C4-2B (cell line): ENCODE measurements at regions not wholly inside any gene's neighbourhood (a gene's known extent, or its start where the extent isn't known, plus 50 kb on each side); places are given as distances from the start of the nearest gene placed in this dataset.

Source experiments
- H3K27ac ChIP-seq: fragments of 450-650 bp; 2 replicates; pipeline ENCODE4 v1.5.1; 2017
- ZFX ChIP-seq: fragments of 450-650 bp; IDR thresholded peaks from 2 replicates; pipeline ENCODE4 v1.6.1; 2017
- TF ChIP-seq, protein P1 (sequence below): fragments of 450-650 bp; conservative IDR thresholded peaks from 2 replicates; pipeline ENCODE4 v1.5.1; 2017; ENCODE audit warnings: mild to moderate bottlenecking

DNA sequence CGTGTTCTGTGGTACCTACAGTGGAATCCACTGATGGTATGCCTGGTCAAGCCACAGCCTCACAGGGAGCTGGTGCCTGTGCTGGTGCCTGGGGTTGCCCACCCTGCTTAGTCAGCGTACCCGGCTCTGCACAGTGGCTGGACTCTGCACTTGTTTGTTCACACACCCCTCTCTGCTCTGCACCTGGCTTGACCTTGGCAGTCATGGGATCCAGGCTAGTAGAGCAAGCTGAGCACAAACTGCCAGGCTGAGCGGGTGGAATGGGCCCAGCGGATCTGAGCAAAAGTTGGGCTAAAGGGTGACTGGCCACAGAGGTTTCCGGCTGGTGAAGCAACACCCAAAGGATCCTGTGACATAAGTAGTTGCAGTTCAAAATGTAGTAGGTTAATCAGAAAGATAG, 163.5 kb downstream of the CDH19 start:
- TF ChIP-seq, protein P1, sequence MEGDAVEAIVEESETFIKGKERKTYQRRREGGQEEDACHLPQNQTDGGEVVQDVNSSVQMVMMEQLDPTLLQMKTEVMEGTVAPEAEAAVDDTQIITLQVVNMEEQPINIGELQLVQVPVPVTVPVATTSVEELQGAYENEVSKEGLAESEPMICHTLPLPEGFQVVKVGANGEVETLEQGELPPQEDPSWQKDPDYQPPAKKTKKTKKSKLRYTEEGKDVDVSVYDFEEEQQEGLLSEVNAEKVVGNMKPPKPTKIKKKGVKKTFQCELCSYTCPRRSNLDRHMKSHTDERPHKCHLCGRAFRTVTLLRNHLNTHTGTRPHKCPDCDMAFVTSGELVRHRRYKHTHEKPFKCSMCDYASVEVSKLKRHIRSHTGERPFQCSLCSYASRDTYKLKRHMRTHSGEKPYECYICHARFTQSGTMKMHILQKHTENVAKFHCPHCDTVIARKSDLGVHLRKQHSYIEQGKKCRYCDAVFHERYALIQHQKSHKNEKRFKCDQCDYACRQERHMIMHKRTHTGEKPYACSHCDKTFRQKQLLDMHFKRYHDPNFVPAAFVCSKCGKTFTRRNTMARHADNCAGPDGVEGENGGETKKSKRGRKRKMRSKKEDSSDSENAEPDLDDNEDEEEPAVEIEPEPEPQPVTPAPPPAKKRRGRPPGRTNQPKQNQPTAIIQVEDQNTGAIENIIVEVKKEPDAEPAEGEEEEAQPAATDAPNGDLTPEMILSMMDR, result no peak
- TF ChIP-seq ZFX, result no peak
- H3K27ac ChIP-seq, result no peak overlapping the region

DNA sequence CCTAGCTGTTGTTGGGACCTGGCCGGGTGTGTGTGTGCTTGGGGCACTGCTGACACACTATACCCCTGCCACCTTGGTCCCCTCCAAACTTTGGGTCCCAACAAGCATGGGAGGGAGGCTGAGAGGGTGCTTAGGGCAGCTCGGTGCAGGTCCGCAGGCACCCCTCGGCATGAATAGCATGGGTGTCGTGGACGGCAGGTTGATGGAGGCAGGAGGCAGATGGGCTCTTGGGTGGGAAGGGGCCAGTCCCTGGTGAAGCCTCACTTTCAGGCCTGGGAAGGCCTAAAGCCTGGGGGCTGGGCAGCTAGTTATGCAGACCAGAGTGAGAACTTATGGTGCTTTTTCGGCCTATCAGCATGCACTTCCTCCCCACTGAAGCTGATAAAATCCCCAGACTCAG, 164.2 kb downstream of the CDH19 start:
- no peak overlapping the region for H3K27ac ChIP-seq
- TF ChIP-seq ZFX, result no peak

DNA sequence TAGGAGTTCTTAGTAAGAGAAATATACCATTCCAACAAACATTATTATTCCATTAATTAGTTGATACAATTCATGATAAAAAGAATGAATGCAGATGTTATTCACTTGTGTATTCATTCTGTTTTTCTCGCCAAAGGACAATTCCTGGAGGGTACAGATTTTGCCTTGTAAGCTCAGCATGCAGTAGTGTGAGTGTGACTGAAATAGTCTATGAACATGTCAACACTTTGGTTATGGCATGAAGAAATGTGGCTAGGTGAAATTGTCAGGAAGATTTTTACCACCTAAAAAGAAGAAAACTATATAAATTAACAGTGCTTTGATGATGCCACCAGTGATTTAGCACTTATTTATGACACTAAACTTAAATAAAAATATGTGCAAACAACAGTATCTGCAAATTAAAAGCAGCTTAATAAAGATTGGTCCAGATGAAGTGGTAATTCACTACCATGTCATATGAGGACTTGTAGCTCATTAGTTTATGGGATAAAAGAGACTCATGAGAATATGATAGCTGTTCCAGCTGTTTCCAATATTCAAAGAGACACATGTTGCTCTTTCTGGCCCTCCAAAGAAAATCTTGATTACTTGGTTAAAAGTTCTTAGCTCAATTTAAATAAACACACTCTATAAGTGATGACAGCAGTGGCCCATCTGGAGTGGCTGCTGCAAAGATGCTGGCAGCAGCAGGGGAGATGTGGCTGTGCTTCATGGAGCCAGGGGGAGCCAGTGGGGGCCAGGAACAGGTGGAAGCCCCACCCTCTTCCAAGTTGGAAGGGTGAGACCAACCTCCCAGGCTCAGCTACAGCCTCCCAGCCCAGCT, 165.0 kb downstream of the CDH19 start:
- TF ChIP-seq, protein P1, result no peak
- TF ChIP-seq ZFX, result no peak
- no peak overlapping the region for H3K27ac ChIP-seq

DNA sequence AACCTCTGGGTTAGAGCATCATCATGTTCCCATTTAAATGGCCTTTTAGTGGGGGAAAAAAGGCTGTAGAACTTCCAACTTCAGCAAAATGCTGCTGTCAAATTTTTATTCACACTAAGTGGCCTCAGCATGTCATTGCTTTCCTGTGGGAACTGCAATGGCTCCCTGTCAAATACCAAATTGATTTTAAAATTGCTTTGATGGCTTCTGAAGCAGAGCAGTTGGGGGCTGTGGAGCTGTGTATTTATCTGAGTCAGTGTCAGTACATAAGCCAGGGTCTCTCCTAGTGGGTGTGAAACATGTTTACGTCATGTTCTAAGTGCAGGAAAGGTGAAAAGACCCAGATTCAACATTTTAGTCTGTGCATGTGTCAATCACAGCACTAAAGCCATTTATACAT, 171.3 kb downstream of the CDH19 start:
- no peak overlapping the region for H3K27ac ChIP-seq
- no peak for TF ChIP-seq ZFX
- TF ChIP-seq, protein P1, result no peak

DNA sequence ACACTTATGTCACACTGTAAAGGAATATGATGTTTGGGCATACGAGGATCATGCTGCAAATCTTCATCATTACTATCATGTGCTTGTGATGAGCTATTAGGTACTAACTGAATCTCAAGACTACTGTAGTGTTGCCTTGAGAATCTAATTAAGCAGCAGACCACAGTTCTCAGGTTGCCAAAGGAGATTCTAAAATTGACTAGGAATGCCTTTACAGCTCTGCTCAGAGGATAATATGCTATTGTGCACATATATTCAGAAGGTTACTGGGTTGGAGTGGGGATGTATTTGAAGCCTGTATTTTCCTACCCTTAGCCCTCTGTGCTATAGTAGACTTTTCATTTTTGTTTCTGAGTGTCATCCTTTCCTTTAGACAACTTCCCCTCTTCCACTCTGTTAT, 175.1 kb downstream of the CDH19 start:
- H3K27ac ChIP-seq, result no peak overlapping the region
- TF ChIP-seq ZFX, result no peak
- TF ChIP-seq, protein P1, result no peak

DNA sequence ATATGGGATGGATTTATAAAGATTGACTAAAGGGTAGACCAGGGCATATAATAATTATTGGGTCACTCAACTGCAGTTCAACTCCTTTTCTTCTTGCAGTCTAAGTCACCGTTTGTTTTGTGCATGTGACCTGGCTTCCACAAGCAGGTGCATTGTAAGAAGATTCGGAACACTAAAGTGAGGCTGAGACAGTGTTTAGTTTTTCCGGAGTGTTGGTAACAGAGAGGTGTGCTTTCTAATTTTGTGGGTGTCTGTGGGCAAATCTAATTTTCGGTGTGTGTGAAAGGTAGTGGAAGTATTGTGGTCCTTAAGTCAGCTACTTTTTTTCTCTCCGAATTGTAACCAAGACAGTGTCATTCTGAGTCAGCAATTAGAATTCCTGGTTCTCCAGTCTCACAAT, 184.5 kb downstream of the CDH19 start:
- TF ChIP-seq, protein P1, result no peak
- TF ChIP-seq ZFX, result no peak
- H3K27ac ChIP-seq, result no peak overlapping the region

DNA sequence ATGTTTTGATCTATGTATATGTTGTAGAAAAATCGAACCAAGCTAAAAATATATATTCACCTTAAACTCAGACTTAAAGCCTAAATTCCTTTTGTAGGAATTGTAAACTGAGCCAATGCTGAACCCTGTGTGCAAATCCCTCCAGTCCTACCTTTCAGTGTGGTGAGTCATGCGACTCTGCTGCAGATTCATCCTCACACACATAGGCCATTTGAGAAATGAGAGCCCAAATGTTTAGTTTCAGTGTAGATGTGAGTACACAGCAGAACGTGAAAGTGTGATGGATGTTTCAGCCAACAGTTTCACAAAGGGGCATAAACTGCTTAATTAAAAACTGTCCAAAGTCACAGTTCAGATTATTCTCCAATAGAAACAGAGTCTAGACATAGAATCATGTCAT, 193.2 kb downstream of the CDH19 start:
- TF ChIP-seq, protein P1, result no peak
- TF ChIP-seq ZFX, result no peak
- H3K27ac ChIP-seq, result no peak overlapping the region

DNA sequence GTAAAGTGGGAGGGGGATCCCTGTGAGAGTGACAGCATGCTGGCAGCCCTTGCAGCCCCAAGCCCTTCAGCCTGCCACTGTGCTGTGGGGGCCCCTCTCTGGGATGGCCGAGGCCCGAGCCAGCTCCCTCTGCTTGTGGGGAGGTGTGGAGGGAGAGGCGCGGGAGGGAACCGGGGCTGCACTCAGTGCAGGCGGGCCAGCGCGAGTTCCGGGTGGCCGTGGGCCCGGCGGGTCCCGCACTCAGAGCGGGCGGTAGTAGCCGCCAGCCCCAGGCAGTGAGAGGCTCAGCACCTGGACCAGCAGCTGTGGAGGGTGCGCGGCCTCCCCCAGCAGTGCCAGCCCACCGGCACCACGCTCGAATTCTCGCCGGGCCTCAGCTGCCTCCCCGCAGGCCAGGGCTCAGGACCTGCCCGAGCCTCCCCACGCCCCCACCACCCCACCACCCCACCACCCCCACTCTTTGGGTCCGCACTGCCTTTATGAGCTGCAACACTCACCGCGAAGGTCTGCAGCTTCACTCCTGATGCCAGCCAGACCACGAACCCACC, 208.1 kb downstream of the CDH19 start:
- H3K27ac ChIP-seq, result no peak overlapping the region
- TF ChIP-seq, protein P1, result no peak
- no peak for TF ChIP-seq ZFX
